Panc1 (cell line): ENCODE measurements at regions not wholly inside any gene's neighbourhood (a gene's known extent, or its start where the extent isn't known, plus 50 kb on each side); places are given as distances from the start of the nearest gene placed in this dataset.

Experiments used
- CTCF ChIP-seq: fragments of 450-650 bp; IDR thresholded peaks from 2 replicates; pipeline ENCODE4 v1.5.1; 2017; ENCODE audit warnings: mild to moderate bottlenecking
- SIN3A ChIP-seq: IDR thresholded peaks from 2 replicates; pipeline ENCODE4 v1.6.1; 2012; ENCODE audit warnings: low read depth, mild to moderate bottlenecking, low read length, moderate library complexity, borderline replicate concordance; ENCODE audit not compliant: insufficient read depth
- TCF7L2 ChIP-seq: IDR thresholded peaks from 2 replicates; pipeline ENCODE4 v1.6.1; 2011; ENCODE audit warnings: mild to moderate bottlenecking, low read depth, low read length, inconsistent platforms

- no peak for TF ChIP-seq SIN3A
- no peak for TF ChIP-seq CTCF
- TF ChIP-seq TCF7L2, result no peak
Observed at GRCh38 chr13:99860745-99861144, 110.8 kb downstream of the ZIC5 start.
